Body of pancreas (tissue), 4 donors: ENCODE measurements at regions not wholly inside any gene's neighbourhood (a gene's known extent, or its start where the extent isn't known, plus 50 kb on each side); places are given as distances from the start of the nearest gene placed in this dataset.

Source experiments
- CTCF ChIP-seq, 7 experiments: fragments of 450-650 bp in 4 of 7; fragments of 200-600 bp in 3 of 7; sonication (generic) in 3 of 7; IDR thresholded peaks; one replicate each; pipeline ENCODE4 v1.5.1; 2016 to 2019; ENCODE audit warnings: antibody characterized with exemption in 7 of 7
- POLR2A ChIP-seq, 3 donors: fragments of 450-650 bp; IDR thresholded peaks; one replicate each; pipeline ENCODE4 v1.6.1; 2016; ENCODE audit warnings: antibody characterized with exemption in 3 of 3, mild to moderate bottlenecking in 2 of 3

DNA sequence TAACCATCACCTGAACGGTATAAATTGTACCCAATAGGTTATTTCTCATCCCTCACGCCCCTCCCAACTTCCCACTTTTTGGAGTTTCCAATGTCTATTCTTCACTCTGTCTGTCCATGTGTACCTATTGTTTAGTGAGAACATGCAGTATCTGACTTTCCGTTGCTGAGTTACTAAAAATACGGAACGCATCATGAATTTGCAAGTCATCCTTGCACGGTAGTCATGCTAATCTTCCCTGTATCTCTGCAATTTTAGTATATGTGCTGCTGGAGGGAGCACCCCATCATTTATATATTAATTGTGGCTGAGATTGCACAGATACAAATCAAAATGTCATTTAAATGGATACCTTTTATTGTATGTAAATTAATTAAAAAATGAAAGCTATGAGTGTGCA lies 75.7 kb upstream of the SFMBT2 start:
- no peak for TF ChIP-seq CTCF (IDR thresholded peaks at IDR 0.05)
- TF ChIP-seq POLR2A (IDR thresholded peaks at IDR 0.05), result no peak
